ENCODE measurements at regions not wholly inside any gene's neighbourhood (a gene's known extent, or its start where the extent isn't known, plus 50 kb on each side); places are given as distances from the start of the nearest gene placed in this dataset.
"Not testable (repeated sequence)": the region's sequence is repeated elsewhere in the genome, so short reads cannot be mapped to it uniquely, and the experiment has no call there.

DNA sequence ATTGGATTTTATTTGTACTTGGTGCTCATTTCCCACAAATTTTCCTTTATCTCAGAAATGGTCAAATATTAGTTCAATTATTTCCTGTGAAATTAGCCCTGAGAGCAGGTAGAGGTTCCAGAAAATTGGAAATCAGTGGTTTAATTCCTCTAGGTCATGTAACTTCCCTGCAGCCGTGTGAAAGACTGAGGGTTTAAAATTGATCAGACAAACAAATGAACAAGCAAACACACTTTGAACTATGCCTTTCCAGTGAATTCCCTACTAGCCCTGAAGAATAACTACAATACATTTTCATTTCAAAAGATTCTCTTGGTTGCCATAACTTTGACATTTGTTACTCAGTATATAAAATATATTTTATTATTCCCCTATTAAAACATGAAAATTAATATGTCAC, 1116.7 kb downstream of the REEP3 start:
- DNase-seq = no peak

DNA sequence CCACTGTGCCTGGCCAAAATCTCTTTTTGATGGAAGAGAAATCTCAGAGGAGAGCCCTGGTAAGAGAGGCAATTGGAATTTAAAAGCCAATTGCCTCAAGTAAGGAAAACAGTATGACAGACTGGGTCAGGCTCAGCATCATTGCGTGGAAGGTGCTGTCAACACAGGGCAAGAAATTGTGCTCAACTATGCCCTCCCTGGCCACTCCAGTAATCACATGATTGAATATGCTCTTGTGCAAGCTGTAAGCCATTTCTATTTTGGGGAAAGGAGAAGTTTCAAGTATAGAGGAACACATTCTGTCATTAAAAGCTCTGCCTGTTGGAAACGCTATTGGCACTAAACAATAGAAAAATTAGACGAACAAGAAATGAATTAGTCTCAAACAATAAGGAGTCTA, 1127.7 kb downstream of the REEP3 start:
- no peak for DNase-seq

DNA sequence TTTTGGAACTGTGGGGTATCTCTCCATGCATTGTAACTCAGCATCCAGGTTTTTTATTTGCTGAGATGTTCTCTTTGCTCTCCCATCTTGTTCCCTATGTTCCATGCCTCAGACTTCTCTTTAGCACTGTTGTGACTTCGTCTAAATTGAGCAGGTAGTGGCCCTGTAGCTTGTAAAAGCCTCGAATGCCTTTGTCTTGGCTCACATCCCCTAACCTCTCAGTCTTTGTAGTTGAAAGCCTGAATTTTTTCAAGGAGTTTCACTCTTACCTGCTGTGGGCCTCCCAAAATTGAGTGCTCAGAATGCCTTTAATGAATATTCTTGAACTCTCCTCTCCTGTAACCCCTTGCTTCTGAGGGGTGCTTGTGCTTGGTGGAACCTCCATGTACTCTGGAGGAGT, 1137.3 kb downstream of the REEP3 start:
- DNase-seq = no peak

DNA sequence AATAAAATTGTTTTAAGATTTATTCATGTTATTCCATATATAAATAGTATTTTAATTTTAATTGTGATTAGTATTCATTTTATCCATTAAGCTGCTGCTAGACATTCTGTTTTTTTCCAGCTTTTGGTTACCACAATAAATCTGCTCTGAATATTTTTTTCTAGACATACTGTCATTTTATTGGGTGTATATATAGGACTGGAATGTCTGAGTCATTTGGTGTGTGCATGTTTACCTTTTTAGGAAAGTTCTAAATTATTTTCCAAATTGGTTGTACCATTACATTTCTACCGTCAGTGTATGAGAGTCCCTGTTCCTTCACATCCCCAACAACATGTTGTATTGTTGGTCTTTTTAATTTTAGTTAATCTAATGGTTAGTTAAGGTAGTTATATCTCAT, 1138.1 kb downstream of the REEP3 start:
- no peak for DNase-seq

DNA sequence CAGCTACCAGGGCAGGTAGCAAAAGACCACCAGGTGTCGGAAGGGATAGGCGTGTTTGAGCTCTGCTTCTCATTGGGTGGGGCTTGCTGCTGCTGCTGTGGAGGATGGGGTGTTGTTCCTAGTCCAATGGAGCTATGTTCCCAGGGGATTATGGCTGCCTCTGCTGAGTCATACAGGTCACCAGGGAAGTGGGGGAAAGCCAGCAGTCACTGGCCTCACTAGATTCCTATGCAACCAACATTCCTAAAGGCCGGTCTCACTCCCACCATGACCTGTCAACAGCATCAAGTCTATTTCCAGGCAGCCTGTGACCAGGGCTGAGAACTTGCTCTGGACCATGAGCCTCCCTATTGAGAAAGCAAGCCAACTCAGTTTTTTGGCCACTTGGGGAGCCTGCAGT, 1160.8 kb downstream of the REEP3 start:
- DNase-seq = no peak

DNA sequence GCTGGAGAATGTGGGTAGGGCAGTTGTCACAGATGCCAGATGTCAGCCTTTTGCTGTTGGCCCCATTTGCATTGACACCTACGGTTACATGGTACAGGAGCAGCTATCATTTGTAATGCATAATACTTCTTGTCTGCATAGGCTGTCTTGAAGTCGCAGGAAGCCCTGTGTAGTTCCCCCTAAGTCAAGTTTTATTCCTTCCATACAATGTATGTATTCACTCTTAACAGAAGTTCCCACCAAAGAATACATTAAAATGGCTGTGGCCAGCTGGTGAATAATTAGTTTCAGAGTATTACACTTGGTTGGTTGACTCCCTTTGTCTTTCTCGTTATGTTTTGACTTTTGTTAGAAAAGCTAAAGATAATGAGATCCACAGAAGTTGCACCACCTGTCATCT, 1169.0 kb downstream of the REEP3 start:
- DNase-seq = no peak

DNA sequence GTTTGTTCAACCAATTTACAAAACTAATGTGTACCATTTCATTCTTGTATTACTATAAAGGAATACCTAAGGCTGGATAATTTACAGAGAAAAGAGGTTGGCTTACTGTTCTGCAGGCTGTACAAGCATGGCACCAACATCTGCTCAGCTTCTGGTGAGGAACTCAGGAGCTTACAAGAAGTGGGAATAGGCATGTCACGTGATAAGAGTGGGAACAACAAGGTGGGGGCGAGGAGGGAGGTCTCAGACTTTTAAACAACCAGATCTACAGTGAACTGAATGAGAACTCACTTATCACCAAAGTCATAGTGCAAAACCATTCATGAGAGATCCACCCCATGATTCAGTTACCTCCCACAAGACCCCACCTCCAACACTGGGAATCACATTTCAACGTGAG, 1178.0 kb downstream of the REEP3 start:
- no peak for DNase-seq

DNA sequence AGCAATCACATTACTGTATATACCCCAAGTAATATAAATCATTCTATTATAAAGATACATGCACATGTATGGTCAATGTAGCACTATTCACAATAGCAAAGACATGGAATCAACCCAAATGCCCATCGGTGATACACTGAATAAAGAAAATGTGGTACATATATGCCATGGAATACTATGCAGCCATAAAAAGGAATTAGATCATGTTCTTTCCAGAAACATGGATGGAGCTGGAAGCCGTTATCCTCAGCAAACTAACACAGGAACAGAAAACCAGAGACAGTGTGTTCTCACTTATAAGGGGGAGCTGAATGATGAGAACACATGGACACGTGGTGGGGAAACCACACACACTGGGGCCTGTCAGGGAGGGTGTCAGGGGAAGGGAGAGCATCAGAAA, 1180.9 kb downstream of the REEP3 start:
- DNase-seq = not testable (repeated sequence)

DNA sequence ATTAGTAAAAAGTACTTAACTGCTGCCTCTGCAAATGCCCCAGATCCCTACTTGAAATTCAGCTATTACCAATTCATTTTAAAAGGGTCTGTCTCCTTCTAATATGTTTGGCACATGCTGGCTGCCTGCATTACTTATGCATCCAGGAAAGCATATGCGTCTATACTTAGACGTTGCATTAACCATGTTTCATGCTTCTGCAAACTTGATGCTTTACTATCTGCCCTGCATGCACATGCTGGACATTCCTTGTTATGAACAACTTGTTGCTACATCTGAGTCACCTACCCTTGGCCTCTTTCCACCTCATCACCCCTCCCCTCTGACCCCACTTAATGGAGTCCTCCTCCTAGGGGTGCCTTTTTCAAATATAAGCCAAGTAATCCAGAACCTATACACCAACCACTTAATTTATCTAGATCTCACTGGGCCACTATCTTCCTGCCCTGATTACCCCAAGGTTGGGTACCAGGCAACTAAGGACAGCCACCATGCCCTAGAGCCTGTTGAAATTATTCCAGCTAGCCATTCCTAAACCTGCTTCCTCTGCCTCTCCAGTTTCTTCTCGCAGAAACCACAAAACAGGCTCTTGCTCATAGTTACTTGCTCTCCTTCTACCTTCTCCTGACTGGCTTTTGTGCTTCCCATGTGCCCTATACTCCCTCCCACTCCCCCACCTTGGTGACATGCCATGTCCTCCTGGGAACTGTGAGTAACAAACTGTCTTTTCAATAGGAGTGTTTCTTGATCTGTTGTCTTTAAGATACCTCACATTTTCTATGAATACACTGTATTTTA, 1187.9 kb downstream of the REEP3 start:
- no peak for DNase-seq

DNA sequence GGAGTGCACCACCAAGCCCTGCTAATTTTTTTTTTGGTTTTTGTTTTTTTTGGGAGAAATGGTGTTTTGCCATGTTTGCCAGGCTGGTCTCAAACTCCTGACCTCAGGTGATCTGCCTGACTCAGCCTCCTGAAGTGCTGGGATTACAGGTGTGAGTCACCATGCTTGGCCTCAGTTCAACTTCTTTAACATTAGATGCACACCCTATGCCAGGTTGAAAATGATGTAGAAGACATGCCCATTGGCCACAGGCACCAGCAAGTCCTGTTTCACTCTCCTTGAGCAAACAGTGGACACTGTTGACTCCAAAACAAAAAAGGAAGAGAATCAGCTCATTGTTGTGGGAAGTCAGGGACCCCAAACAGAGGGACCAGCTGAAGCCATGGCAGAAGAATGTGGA, 1205.3 kb downstream of the REEP3 start:
- no peak for DNase-seq

DNA sequence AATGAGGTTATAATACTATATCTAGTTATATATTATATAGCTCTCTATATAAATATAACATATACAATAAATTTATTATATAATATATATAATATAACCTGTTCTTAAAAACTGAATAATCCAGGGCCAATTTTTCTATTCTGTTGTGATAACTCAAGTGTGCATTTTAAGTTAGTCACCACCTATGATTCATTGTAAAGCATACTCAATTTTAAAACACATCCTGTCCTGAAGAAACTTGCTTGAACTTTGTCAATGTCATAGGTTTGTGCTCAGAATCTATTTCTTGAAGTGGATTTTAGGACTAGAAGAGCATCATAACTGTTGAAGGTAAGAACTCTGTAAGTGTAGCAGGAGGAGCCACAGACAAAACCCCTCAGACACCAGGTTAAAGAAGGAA, 1209.8 kb downstream of the REEP3 start:
- DNase-seq = no peak

DNA sequence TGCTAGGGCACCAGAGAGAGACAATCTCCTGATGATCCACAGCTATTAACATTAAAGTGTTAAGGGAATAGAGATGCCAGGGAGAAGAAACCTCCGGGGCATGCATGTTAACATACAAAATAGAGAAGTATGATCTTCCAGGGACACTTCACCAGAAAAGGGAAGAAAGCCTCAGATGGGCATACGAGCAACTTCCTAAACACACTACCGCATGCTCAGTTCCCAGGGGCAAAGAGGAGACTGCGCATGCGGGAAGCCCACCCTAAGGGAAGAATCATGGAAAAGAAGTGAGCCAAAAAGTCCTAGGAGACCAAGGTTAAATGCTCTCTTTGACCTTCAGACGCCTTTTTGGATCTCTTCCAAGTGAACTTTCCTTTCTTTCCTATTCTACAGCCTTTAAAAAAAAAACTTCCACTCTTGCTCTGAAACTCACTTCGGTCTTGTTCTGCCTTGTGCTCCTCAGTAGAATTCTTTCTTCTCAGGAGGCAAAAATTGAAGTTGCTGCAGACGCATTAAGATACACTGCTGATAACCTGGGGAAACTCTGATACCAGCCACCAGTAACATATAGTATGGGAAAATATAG, 1211.3 kb downstream of the REEP3 start:
- no peak for DNase-seq

DNA sequence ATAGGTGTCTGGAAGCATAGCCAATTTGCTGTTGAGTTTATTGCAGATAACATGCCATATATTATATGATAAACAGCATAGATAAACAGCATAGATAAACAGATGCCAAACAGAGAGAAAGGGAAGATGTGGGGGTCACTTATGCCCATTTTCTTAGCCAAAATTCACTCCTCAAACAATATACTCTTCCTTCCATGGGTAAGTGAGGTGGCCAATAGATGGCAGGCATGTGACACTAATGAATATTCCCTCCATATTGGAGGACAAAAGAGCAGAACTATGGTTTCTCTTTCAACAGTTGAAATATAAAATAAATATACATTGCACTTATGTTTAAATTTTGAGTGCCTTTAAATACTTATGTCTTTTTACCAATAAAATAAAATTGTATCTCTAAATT, 1212.8 kb downstream of the REEP3 start:
- DNase-seq = no peak

DNA sequence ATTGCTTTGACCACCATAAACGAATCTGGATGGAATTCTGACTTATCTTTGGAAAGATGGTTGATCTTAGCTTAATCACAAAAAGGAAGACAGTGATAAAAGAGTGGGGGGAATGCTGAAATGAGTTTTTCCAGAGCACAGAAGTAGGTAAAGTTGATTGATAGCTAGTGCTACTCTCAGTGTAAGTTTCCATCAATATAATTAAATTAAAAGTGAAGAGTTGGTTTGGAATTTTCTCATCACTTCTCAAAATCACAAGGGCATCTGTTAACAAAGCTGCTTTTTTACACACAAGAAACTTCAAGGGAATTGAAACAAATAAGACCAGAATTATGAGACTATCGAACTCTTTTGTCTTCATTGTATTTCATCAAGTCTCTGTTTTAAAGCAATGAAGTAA, 1217.3 kb downstream of the REEP3 start:
- no peak for DNase-seq

DNA sequence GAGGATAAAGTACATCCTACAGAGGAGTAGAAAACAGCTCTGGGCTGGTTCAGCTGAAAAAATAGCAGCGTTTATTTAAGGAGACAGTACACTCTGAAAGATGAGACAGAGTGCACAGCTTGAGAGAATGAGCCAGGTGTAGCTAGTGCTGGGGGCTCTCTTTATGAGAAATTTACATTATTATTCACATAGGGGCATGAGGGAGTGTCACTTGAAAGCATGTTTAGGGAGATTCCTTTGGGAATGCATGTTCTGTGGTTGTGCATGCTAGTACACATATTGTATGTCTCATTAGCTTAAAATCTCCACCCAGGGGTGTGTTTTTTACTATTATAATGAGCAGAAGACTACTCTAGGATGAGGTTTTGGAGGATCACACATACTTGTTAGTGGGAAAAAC, 1224.4 kb downstream of the REEP3 start:
- DNase-seq = no peak

DNA sequence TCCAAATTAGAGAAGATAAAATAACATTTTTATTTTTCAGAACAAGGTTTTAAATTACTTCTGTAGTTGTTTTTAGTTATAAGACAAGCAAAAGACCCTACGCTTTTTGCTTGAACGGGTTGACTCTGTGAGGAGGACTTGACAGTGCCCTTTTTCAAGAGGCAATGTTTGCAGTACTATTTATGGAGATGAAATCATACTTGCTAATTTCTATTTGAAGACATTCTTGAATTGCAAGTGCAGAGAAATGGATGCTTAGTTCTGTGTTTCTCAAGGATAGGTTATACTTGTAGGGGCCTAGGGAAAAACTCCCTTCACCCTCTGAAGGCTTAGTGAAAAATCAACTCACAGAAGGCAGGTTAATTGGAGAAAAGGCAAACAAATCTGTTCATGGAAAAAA, 1229.5 kb downstream of the REEP3 start:
- DNase-seq = no peak

DNA sequence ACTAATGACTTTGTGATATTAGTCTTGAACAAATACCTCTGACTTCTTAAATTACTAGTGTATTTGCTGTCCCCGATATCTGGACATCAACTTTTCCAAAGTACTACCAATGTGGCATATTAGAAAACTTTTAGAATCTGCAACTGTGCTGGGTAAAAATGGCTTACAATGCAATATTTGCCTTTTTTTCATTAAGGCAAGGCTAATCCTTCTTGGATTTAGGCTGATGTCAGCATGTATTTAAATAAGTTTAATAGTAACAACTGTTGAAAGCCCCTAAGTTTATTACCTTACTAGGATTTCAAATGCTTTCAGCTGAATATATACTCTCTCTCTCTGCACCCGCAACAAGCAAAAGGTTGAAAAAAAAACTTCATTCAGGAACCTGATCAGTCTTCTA, 1232.3 kb downstream of the REEP3 start:
- DNase-seq = no peak

DNA sequence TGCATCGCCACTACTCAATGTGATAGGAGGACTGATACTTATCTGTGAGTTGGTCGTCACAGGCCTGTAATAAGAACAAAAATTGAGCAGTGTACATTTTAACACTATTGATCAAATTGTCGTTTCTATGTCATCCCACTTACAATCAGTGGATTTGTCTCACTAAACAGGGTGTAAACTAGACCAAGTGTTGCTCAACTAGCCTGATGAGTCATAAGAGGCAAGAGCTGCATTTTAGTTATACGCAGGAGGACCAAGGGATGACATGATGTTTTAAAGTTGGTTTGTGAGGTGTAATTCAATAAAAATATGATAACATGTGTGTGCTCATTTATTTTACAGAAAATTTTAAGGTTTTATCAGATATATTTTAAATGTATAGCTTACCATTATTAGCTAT, 1239.2 kb downstream of the REEP3 start:
- DNase-seq = no peak

DNA sequence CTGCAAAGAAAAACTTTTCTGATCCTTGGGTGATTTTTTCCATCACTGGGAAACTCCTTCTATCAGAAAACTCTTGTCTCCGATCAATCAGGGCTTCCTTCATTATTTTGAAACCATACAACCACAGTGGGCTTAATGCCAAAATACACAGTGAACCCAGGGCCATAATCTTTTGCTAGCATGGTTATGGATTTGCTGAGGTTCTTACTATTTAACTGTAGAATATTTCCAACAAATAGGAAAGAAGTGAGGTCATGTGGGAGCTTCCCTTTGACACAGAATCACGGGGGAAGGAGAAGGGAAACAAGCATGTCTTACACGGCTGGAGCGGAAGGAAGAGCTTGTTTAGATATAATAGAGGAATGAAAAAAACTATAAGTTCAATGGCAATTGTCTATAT, 1241.7 kb downstream of the REEP3 start:
- no peak for DNase-seq

DNA sequence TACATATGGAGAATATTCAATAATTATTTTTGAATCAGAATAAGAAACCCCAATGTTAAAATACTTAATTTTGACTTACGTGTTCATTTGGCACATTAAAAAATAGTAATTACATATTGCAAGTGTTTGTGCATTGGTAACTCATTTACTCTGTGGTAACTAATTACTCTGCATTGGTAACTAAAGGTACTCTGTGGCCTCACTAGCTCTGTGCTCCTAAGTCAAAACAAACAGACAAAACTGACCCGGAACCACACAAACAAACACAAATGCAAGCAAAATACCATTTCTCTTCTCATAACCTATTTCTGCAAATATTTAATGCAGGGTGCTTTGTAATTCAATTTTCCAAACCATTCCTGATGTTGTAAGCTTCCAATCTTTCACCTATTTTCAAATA, 1244.3 kb downstream of the REEP3 start:
- no peak for DNase-seq

DNA sequence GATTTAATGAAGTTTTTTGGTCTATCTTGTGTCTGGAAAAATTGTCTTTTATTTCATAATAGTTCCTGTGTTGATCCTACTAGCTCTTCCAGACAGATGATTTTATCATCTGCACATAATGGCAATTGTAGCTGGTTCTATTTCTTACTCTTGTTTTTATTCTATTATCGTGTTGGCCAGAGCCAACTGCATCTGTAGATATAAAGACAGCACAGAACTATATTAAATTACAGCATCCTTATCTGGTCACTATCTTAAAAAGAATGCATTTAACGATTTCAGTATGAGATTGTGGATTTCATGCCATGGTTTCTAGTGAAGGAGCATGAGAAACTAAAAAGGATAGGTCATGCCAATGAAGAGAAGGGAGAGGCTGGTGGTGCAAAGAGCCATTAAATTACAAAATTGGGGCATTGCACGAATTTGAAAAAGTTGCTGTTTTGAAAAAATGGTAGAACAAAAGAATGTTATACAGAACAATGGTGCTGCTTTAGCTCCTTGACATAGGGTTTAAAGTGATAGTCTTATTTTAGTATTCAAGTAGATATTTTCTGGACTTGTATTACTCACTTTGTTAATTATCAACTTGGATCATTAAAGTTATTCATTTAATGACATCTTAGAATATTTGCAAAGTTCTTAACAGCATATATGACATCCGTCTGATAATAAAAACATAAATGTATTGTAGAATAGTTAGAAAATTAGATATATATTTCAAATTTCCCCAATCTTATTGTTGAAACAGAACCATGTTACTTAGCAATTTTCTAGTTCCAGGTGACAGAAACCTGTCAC, 1250.3 kb downstream of the REEP3 start:
- DNase-seq = no peak

DNA sequence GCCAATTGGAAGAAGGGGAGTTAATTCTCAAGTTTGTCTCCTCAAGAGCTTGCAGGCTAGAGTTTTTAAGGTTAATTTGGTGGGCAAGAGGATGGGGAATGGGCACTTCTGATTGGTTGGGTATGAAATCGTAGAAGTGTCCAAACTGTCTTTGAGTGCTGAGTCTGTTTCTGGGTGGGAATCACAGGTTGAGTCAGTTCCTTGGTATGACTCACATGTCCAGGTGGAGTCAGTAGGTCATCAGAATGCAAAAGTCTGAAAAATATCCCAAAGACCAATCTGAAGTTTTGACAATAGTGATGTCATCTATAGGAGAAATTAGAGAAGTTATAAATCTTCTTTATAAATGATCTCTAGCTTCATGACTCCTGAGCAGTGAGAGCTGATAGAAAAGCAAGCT, 1252.2 kb downstream of the REEP3 start:
- DNase-seq = no peak

DNA sequence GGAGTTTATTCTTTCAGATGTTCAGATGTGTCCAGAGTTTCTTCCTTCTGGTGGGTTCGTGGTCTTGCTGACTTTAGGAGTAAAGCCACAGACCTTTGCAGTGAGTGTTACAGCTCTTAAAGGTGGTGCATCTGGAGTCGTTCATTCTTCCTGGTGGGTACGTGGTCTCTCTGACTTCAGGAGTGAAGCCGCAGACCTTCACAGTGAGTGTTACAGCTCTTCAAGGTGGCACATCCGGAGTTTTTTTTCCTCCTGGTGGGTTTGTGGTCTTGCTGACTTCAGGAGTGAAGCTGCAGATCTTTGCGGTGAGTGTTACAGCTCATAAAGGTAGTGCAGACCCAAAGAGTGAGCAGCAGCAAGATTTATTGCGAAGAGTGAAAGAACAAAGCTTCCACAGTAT, 1263.2 kb downstream of the REEP3 start:
- not testable (repeated sequence) for DNase-seq

DNA sequence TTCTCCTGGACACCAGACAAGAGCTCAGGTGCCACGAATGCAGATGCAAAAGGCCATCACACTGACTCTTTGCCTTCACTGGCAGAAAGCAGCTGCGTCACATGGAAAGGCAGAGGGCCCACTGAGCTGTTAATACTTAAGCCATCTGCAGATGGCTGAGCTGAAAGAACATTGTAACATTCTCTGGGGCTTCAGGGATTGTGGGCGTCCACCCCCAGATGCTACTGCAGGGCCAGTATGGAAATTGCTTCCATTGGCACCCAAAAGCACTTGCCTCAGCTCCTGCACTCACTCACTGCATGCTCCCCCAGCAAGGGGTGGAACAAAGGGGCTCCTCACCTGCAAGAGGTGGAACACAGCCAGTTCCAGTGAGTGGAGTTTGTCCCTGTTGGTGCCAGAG, 1264.6 kb downstream of the REEP3 start:
- no peak for DNase-seq
